ENCODE measurements at regions not wholly inside any gene's neighbourhood (a gene's known extent, or its start where the extent isn't known, plus 50 kb on each side); places are given as distances from the start of the nearest gene placed in this dataset.

DNA sequence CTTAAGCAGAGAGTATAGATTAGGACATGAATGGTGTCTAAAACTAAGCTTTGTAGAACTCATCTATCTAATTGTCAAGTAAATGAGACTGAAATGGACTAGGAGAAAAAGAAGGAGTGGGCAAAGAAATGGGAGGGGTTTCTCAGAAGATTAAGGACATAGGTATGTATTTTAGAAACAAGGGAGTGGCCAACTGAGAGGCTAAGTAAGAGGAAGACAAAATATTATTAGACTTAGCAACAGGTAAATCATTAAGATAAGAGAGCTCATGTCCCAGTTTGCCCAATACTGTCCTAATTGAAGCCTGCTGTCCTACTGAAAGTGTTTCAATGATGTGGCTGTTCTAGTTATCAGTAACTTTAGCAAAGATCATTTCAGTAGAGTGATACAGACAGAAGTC lies 171.4 kb downstream of the KITLG start:
- H3K27me3 ChIP-seq (ENCODE audit: control insufficient read depth in 3 of 3, insufficient read depth in 3 of 3, low read length in 3 of 3): no peaks in the 10 kb centered on the region
- no peak overlapping the region for H3K4me3 ChIP-seq (ENCODE audit: low read length in 3 of 3)
- H3K36me3 ChIP-seq (ENCODE audit: control insufficient read depth in 3 of 3, insufficient read depth in 3 of 3, low read length in 3 of 3): no peaks in the 10 kb centered on the region
- no peak overlapping the region for H3K27ac ChIP-seq (ENCODE audit: low read depth, low read length)
- no peaks in the 10 kb centered on the region for H3K4me1 ChIP-seq (ENCODE audit: control insufficient read depth in 3 of 3, insufficient read depth in 3 of 3, low read length in 3 of 3)
- H3K9ac ChIP-seq (ENCODE audit: low read depth in 1 of 3, low read length in 3 of 3): no peak overlapping the region
- no peaks in the 10 kb centered on the region for H3K9me3 ChIP-seq (ENCODE audit: control insufficient read depth in 3 of 3, low read length in 3 of 3)

DNA sequence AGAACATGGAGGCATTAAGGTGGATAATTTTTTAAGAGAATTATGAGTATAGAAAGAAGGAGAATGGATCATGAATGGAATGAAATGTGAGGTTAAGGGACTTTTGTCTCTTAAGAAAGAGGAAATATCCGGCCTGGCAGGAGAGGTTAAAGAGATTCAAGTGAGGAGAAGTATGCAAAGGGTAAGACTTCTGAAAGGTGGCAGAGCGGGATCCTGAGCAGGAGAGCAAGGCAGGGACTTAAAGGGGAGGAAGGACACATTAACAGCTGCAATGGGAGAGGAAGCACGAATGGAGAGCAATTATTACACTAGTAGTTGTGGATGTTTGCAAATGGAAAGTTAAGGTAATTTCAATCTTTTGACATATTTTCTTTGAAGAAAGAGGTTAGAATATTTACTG lies 171.0 kb downstream of the KITLG start:
- no peaks in the 10 kb centered on the region for H3K36me3 ChIP-seq (ENCODE audit: control insufficient read depth in 3 of 3, insufficient read depth in 3 of 3, low read length in 3 of 3)
- H3K4me3 ChIP-seq (ENCODE audit: low read length in 3 of 3): no peak overlapping the region
- H3K9me3 ChIP-seq (ENCODE audit: control insufficient read depth in 3 of 3, low read length in 3 of 3): no peaks in the 10 kb centered on the region
- H3K27ac ChIP-seq (ENCODE audit: low read depth, low read length): no peak overlapping the region
- no peaks in the 10 kb centered on the region for H3K27me3 ChIP-seq (ENCODE audit: control insufficient read depth in 3 of 3, insufficient read depth in 3 of 3, low read length in 3 of 3)
- no peak overlapping the region for H3K9ac ChIP-seq (ENCODE audit: low read depth in 1 of 3, low read length in 3 of 3)
- H3K4me1 ChIP-seq (ENCODE audit: control insufficient read depth in 3 of 3, insufficient read depth in 3 of 3, low read length in 3 of 3): no peaks in the 10 kb centered on the region

DNA sequence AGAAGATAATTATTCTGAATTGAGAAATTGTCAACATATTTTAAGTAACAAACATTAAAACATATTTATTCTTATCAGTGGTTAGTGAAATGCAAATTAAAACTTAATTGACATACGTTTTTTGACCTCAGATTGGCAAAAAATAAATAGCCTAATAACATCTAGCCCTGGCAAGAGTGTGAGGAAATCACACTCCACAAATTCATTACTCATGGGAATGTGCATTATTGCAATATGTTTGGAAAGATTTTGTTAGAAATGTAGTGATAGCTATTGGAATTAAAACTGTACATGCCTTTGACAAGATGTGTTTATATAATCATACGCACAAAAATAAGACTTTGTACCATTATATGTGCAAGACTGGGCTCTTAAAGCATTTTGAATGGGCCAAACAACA lies 168.6 kb downstream of the KITLG start:
- H3K9me3 ChIP-seq (ENCODE audit: control insufficient read depth in 3 of 3, low read length in 3 of 3): no peaks in the 10 kb centered on the region
- H3K4me1 ChIP-seq (ENCODE audit: control insufficient read depth in 3 of 3, insufficient read depth in 3 of 3, low read length in 3 of 3): no peaks in the 10 kb centered on the region
- H3K4me3 ChIP-seq (ENCODE audit: low read length in 3 of 3): no peak overlapping the region
- H3K27me3 ChIP-seq (ENCODE audit: control insufficient read depth in 3 of 3, insufficient read depth in 3 of 3, low read length in 3 of 3): no peaks in the 10 kb centered on the region
- H3K9ac ChIP-seq (ENCODE audit: low read depth in 1 of 3, low read length in 3 of 3): no peak overlapping the region
- no peak overlapping the region for H3K27ac ChIP-seq (ENCODE audit: low read depth, low read length)
- H3K36me3 ChIP-seq (ENCODE audit: control insufficient read depth in 3 of 3, insufficient read depth in 3 of 3, low read length in 3 of 3): no peaks in the 10 kb centered on the region

DNA sequence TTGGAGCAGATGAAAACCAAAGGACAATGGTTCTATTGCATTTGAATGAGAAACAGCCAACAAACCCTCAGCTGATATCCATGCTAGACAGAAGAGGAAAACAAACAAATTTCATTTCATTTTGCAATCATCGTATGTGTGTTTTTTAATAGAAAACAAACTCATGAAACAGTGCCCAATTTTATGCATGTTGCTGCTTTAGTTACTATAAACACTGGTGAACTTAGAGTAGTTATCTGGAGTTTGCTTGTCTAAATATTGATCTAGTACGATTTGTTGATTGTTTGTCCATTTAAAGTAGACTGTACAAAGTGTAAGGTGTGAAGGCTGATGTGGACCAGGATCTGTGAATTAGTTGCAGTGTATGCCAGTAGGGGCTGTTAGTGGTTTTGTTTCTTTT lies 166.6 kb downstream of the KITLG start:
- Histone ChIP-seq H3K27ac (ENCODE audit: low read depth, low read length) (no peak overlapping the region), H3K36me3 (ENCODE audit: control insufficient read depth in 3 of 3, insufficient read depth in 3 of 3, low read length in 3 of 3) (no peaks in the 10 kb centered on the region), H3K27me3 (ENCODE audit: control insufficient read depth in 3 of 3, insufficient read depth in 3 of 3, low read length in 3 of 3) (no peaks in the 10 kb centered on the region), H3K4me3 (ENCODE audit: low read length in 3 of 3) (no peak overlapping the region), H3K9me3 (ENCODE audit: control insufficient read depth in 3 of 3, low read length in 3 of 3) (no peaks in the 10 kb centered on the region), H3K4me1 (ENCODE audit: control insufficient read depth in 3 of 3, insufficient read depth in 3 of 3, low read length in 3 of 3) (no peaks in the 10 kb centered on the region), H3K9ac (ENCODE audit: low read depth in 1 of 3, low read length in 3 of 3) (no peak overlapping the region)

DNA sequence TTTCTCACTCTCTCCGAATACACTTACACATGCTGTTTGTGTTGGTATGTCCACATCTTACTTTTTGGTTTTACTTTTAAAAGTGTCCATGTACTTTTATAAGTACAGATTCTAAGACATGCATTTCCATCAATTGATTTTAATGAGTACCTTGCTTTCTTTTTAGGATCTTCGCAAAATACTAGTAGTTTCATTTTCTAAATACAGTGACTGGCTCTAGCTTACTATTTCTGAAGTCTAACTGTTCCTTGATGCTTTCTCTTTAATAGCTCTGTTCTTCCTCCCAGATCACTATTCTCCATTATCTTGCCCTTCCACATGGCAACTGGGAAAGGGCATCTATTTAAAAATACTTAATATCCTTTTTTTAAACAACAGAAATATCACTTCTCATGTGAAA lies 164.1 kb downstream of the KITLG start:
- Histone ChIP-seq H3K9ac (ENCODE audit: low read depth in 1 of 3, low read length in 3 of 3) (no peak overlapping the region), H3K36me3 (ENCODE audit: control insufficient read depth in 3 of 3, insufficient read depth in 3 of 3, low read length in 3 of 3) (no peaks in the 10 kb centered on the region), H3K27me3 (ENCODE audit: control insufficient read depth in 3 of 3, insufficient read depth in 3 of 3, low read length in 3 of 3) (no peaks in the 10 kb centered on the region), H3K9me3 (ENCODE audit: control insufficient read depth in 3 of 3, low read length in 3 of 3) (no peaks in the 10 kb centered on the region), H3K4me1 (ENCODE audit: control insufficient read depth in 3 of 3, insufficient read depth in 3 of 3, low read length in 3 of 3) (no peaks in the 10 kb centered on the region), H3K27ac (ENCODE audit: low read depth, low read length) (no peak overlapping the region), H3K4me3 (ENCODE audit: low read length in 3 of 3) (no peak overlapping the region)

DNA sequence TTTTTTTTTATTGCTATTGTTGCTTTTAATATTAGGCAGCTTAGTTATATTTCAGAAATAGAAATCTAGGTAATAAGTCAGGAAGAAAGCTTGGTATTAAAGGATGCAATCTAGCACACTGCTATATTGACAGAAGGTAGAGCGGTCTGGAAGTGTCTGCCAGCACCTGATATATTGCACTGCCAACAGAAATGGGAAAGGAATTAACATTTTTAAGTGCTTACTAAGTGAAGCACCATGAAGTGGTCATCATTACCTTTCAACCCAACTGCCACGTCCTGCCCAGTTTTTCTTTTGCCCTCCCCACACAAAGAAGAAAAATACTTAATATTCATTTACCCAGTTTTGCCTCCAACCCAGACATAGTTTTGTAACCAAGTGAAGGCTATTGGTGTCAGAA lies 163.5 kb downstream of the KITLG start:
- Histone ChIP-seq H3K27me3 (ENCODE audit: control insufficient read depth in 3 of 3, insufficient read depth in 3 of 3, low read length in 3 of 3) (no peaks in the 10 kb centered on the region), H3K27ac (ENCODE audit: low read depth, low read length) (no peak overlapping the region), H3K9ac (ENCODE audit: low read depth in 1 of 3, low read length in 3 of 3) (no peak overlapping the region), H3K4me1 (ENCODE audit: control insufficient read depth in 3 of 3, insufficient read depth in 3 of 3, low read length in 3 of 3) (no peaks in the 10 kb centered on the region), H3K9me3 (ENCODE audit: control insufficient read depth in 3 of 3, low read length in 3 of 3) (no peaks in the 10 kb centered on the region), H3K4me3 (ENCODE audit: low read length in 3 of 3) (no peak overlapping the region), H3K36me3 (ENCODE audit: control insufficient read depth in 3 of 3, insufficient read depth in 3 of 3, low read length in 3 of 3) (no peaks in the 10 kb centered on the region)

DNA sequence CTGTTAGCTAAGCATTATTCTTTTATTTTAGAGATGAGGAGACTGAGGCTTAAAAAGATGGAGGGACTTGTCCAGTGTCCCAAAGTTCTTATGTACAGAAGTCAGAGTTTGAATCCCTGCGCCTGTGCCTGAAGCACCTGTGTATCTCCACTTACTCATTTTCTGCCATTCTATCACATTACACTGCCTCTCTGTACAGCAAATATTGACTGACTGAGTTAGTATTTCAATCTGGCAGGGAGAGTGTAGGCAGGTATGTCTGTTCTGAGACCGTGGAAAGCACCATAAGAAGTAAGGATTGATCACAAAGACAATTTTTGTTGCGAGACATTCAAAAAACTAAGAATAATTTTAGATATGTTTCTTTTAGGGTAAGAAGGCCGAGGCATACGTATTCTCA lies 162.7 kb downstream of the KITLG start:
- H3K36me3 ChIP-seq (ENCODE audit: control insufficient read depth in 3 of 3, insufficient read depth in 3 of 3, low read length in 3 of 3): no peaks in the 10 kb centered on the region
- H3K27ac ChIP-seq (ENCODE audit: low read depth, low read length): no peak overlapping the region
- no peaks in the 10 kb centered on the region for H3K4me1 ChIP-seq (ENCODE audit: control insufficient read depth in 3 of 3, insufficient read depth in 3 of 3, low read length in 3 of 3)
- H3K4me3 ChIP-seq (ENCODE audit: low read length in 3 of 3): no peak overlapping the region
- H3K9ac ChIP-seq (ENCODE audit: low read depth in 1 of 3, low read length in 3 of 3): no peak overlapping the region
- no peaks in the 10 kb centered on the region for H3K9me3 ChIP-seq (ENCODE audit: control insufficient read depth in 3 of 3, low read length in 3 of 3)
- H3K27me3 ChIP-seq (ENCODE audit: control insufficient read depth in 3 of 3, insufficient read depth in 3 of 3, low read length in 3 of 3): no peaks in the 10 kb centered on the region

DNA sequence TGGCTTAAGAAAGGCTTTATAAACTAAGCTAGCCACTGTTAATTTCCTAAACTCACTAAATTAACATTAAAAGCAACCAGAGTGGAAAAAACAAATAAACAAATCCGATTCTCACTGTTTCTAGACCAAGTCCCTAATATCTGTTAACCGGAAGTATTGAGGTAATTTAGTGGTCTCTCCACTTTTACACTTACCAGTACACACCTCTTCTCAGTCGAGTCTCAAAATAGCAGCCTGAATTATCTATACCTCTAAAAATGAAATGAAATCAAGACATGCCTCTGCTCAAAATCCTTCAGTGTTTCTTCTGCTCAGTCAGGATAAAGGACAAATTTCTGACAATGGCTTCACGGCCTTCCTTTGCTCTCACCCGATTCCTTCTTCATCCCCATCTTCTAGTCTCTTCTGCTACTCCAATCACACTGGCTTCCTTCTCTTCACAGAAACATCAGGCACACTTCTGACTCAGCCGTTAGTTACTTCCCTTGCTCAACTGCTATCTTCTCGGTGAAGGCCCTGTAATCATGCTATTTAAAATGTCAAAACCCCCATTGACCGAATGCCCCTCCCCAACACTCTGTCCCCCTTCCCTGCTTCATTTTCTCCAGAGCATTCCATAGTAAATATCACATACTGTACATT lies 161.3 kb downstream of the KITLG start:
- Histone ChIP-seq H3K27me3 (ENCODE audit: control insufficient read depth in 3 of 3, insufficient read depth in 3 of 3, low read length in 3 of 3) (no peaks in the 10 kb centered on the region), H3K9me3 (ENCODE audit: control insufficient read depth in 3 of 3, low read length in 3 of 3) (no peaks in the 10 kb centered on the region), H3K4me1 (ENCODE audit: control insufficient read depth in 3 of 3, insufficient read depth in 3 of 3, low read length in 3 of 3) (no peaks in the 10 kb centered on the region), H3K27ac (ENCODE audit: low read depth, low read length) (no peak overlapping the region), H3K4me3 (ENCODE audit: low read length in 3 of 3) (no peak overlapping the region), H3K36me3 (ENCODE audit: control insufficient read depth in 3 of 3, insufficient read depth in 3 of 3, low read length in 3 of 3) (no peaks in the 10 kb centered on the region), H3K9ac (ENCODE audit: low read depth in 1 of 3, low read length in 3 of 3) (no peak overlapping the region)

DNA sequence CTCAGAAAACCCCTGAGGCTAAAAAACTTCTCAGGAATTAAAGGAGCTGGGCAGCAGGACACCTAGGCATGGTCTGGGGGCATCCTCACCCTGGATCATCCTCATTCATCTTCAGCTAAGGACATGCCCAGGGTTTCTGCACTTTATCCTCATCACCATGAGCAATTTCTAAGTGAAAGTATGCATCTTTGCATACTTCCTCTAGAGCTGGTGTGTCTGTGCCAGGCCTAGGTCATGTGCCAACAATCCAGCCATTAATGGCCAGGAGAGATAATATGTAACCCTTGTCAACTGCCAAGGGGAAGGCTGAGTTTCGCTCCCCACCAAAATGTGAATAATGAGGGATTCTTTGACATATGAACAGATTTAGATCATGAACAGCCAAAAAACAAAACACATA lies 160.5 kb downstream of the KITLG start:
- Histone ChIP-seq H3K36me3 (ENCODE audit: control insufficient read depth in 3 of 3, insufficient read depth in 3 of 3, low read length in 3 of 3) (no peaks in the 10 kb centered on the region), H3K9me3 (ENCODE audit: control insufficient read depth in 3 of 3, low read length in 3 of 3) (no peaks in the 10 kb centered on the region), H3K27ac (ENCODE audit: low read depth, low read length) (no peak overlapping the region), H3K9ac (ENCODE audit: low read depth in 1 of 3, low read length in 3 of 3) (no peak overlapping the region), H3K27me3 (ENCODE audit: control insufficient read depth in 3 of 3, insufficient read depth in 3 of 3, low read length in 3 of 3) (no peaks in the 10 kb centered on the region), H3K4me1 (ENCODE audit: control insufficient read depth in 3 of 3, insufficient read depth in 3 of 3, low read length in 3 of 3) (no peaks in the 10 kb centered on the region), H3K4me3 (ENCODE audit: low read length in 3 of 3) (no peak overlapping the region)

DNA sequence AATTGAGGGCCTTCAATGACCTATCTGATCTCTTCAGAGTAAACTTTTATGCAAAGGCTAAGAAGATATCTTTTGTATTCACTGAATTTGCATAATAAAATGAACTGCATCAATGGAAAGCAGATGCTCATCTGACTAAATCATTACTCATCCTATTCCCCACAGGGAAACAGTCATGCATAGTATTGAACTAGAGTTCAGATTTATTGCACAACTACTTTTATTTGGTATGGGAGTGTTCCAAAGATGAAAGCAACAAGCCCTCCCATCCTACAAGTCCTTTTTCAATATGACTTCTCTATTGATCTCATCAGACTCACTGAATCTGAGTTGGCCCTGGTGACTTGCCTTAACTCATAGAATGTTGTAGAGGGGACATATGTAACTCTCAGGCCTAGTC lies 159.8 kb downstream of the KITLG start:
- Histone ChIP-seq H3K4me1 (ENCODE audit: control insufficient read depth in 3 of 3, insufficient read depth in 3 of 3, low read length in 3 of 3) (no peaks in the 10 kb centered on the region), H3K9me3 (ENCODE audit: control insufficient read depth in 3 of 3, low read length in 3 of 3) (no peaks in the 10 kb centered on the region), H3K4me3 (ENCODE audit: low read length in 3 of 3) (no peak overlapping the region), H3K27ac (ENCODE audit: low read depth, low read length) (no peak overlapping the region), H3K36me3 (ENCODE audit: control insufficient read depth in 3 of 3, insufficient read depth in 3 of 3, low read length in 3 of 3) (no peaks in the 10 kb centered on the region), H3K27me3 (ENCODE audit: control insufficient read depth in 3 of 3, insufficient read depth in 3 of 3, low read length in 3 of 3) (no peaks in the 10 kb centered on the region), H3K9ac (ENCODE audit: low read depth in 1 of 3, low read length in 3 of 3) (no peak overlapping the region)
